H1 (cell line): ENCODE measurements at regions not wholly inside any gene's neighbourhood (a gene's known extent, or its start where the extent isn't known, plus 50 kb on each side); places are given as distances from the start of the nearest gene placed in this dataset.

Experiments used
- CTCF ChIA-PET: fragments of 300-600 bp; sonication (Branson Sonifier 250); formaldehyde crosslinking; loops from one replicate; lab custom pipeline; 2021; ENCODE audit not compliant: partially characterized antibody; lab: Charles Lee
- POLR2A ChIA-PET: fragments of 300-600 bp; sonication (Branson Sonifier 250); formaldehyde crosslinking; loops from one replicate; lab custom pipeline; 2021; ENCODE audit warnings: inconsistent platforms; ENCODE audit not compliant: partially characterized antibody; lab: Charles Lee
- DNase-seq, 2 experiments: peaks; one replicate each; pipeline versions ENCODE4 v3.0.0 to v3.0.0-alpha.2; 2010 to 2022; ENCODE audit warnings: low spot score in 2 of 2, low read depth in 1 of 2, mixed read lengths in 1 of 2
- FAIRE-seq: peaks from 2 replicates; lab custom pipeline; 2011; peaks lifted over from hg19 to GRCh38; lab: Jason Lieb, UNC
- H2AFZ ChIP-seq: 2 replicates; pipeline ENCODE4 v1.8.1; 2012; ENCODE audit warnings: low read length, inconsistent platforms
- H2AK5ac ChIP-seq: 2 replicates; pipeline ENCODE4 v1.6.1; 2013; ENCODE audit warnings: low read depth, low read length
- H2BK120ac ChIP-seq: replicated peaks from 2 replicates; pipeline ENCODE3; 2013; ENCODE audit warnings: low read depth, low read length, inconsistent platforms
- H2BK12ac ChIP-seq: 2 replicates; pipeline ENCODE4 v1.6.1; 2013; ENCODE audit warnings: low read depth, low read length
- H2BK15ac ChIP-seq: 2 replicates; pipeline ENCODE4 v1.6.1; 2013; ENCODE audit warnings: low read length
- H2BK20ac ChIP-seq: 2 replicates; pipeline ENCODE4 v1.6.1; 2013; ENCODE audit warnings: low read length
- H2BK5ac ChIP-seq: 2 replicates; pipeline ENCODE4 v1.6.1; 2013; ENCODE audit warnings: low read depth, low read length
- H3K14ac ChIP-seq: 2 replicates; pipeline ENCODE4 v1.6.1; 2013; ENCODE audit warnings: inconsistent platforms; ENCODE audit not compliant: insufficient read length
- H3K18ac ChIP-seq: 2 replicates; pipeline ENCODE4 v1.6.1; 2013; ENCODE audit warnings: low read length; ENCODE audit errors: extremely low read depth
- H3K23ac ChIP-seq: 2 replicates; pipeline ENCODE4 v1.6.1; 2013; ENCODE audit warnings: inconsistent platforms; ENCODE audit not compliant: insufficient read length
- H3K23me2 ChIP-seq: 2 replicates; pipeline ENCODE4 v1.6.1; 2013; ENCODE audit warnings: low read depth, low read length
- H3K27ac ChIP-seq: 2 replicates; pipeline ENCODE4 v1.6.1; 2011; ENCODE audit warnings: low read depth, low read length, inconsistent platforms
- H3K27me3 ChIP-seq, 4 experiments: replicated peaks in 1 of 4; 1 replicate in 1 of 4; 2 replicates in 3 of 4; pipeline versions ENCODE4 v1.6.1 to v1.8.1; 2011 to 2013; ENCODE audit warnings: low read length in 3 of 4, mild to moderate bottlenecking in 3 of 4, inconsistent platforms in 2 of 4, mixed read lengths in 2 of 4, moderate library complexity in 1 of 4; ENCODE audit not compliant: control insufficient read depth in 3 of 4, insufficient read depth in 3 of 4; ENCODE audit errors: extremely low read depth in 1 of 4
- H3K36me3 ChIP-seq, 4 experiments: 2 replicates each; pipeline versions ENCODE4 v1.6.1 to v1.8.1; 2011 to 2013; ENCODE audit warnings: mild to moderate bottlenecking in 4 of 4, low read length in 3 of 4, moderate library complexity in 2 of 4, control low read depth in 1 of 4, inconsistent platforms in 1 of 4; ENCODE audit not compliant: insufficient read depth in 4 of 4, control insufficient read depth in 2 of 4
- H3K4ac ChIP-seq: replicated peaks from 2 replicates; pipeline ENCODE3; 2013; ENCODE audit warnings: low read length, low read depth, mixed read lengths, inconsistent platforms; ENCODE audit not compliant: insufficient read length
- H3K4me1 ChIP-seq, 4 experiments: replicated peaks in 1 of 4; 1 replicate in 1 of 4; 2 replicates in 3 of 4; pipeline versions ENCODE4 v1.6.1 to v1.8.1; 2011 to 2013; ENCODE audit warnings: low read length in 3 of 4, inconsistent platforms in 2 of 4, mixed read lengths in 1 of 4; ENCODE audit not compliant: insufficient read depth in 4 of 4, control insufficient read depth in 3 of 4
- H3K4me2 ChIP-seq, 2 experiments: 2 replicates each; pipeline versions ENCODE4 v1.6.1 to v1.8.1; 2011 to 2013; ENCODE audit warnings: low read depth in 2 of 2, low read length in 2 of 2, control low read depth in 1 of 2, inconsistent platforms in 1 of 2, mild to moderate bottlenecking in 1 of 2; ENCODE audit not compliant: insufficient read depth in 1 of 2
- H3K4me3 ChIP-seq, 4 experiments: fragments of 200-600, 300-600 bp in 1 of 4; sonication (generic), shearing (Covaris generic), sonication (Bioruptor Twin) in 1 of 4; 2 replicates each; pipeline versions ENCODE4 v1.5.1 to v1.8.1; 2011 to 2016; ENCODE audit warnings: low read length in 4 of 4, low read depth in 3 of 4, control low read depth in 2 of 4, inconsistent platforms in 2 of 4, mild to moderate bottlenecking in 2 of 4, mixed read lengths in 1 of 4, moderate library complexity in 1 of 4; ENCODE audit not compliant: insufficient read depth in 2 of 4; ENCODE audit errors: extremely low read depth in 1 of 4
- H3K56ac ChIP-seq: replicated peaks from 2 replicates; pipeline ENCODE3; 2013; ENCODE audit warnings: low read depth, mild to moderate bottlenecking, mixed read lengths, low read length, inconsistent platforms; ENCODE audit not compliant: insufficient read length
- H3K79me1 ChIP-seq: 2 replicates; pipeline ENCODE4 v1.6.1; 2013; ENCODE audit warnings: low read depth, low read length, control low read depth
- H3K79me2 ChIP-seq, 2 experiments: 2 replicates each; pipeline versions ENCODE4 v1.6.1 to v1.8.1; 2012 to 2013; ENCODE audit warnings: low read length in 2 of 2, mild to moderate bottlenecking in 2 of 2, inconsistent platforms in 1 of 2; ENCODE audit not compliant: insufficient read depth in 2 of 2, control insufficient read depth in 1 of 2
- H3K9ac ChIP-seq, 4 experiments: replicated peaks in 1 of 4; 1 replicate in 1 of 4; 2 replicates in 3 of 4; pipeline versions ENCODE4 v1.6.1 to v1.8.1; 2011 to 2013; ENCODE audit warnings: low read depth in 3 of 4, low read length in 3 of 4, control low read depth in 2 of 4, mild to moderate bottlenecking in 2 of 4, moderate library complexity in 2 of 4, inconsistent platforms in 1 of 4; ENCODE audit errors: extremely low read depth in 1 of 4
- H3K9me3 ChIP-seq, 2 experiments: 2 replicates each; pipeline versions ENCODE4 v1.6.1 to v1.8.1; 2012 to 2013; ENCODE audit warnings: mild to moderate bottlenecking in 2 of 2, moderate library complexity in 2 of 2, control low read depth in 1 of 2, inconsistent platforms in 1 of 2, low read depth in 1 of 2, low read length in 1 of 2, mixed read lengths in 1 of 2; ENCODE audit not compliant: insufficient read depth in 2 of 2
- H4K20me1 ChIP-seq, 2 experiments: replicated peaks in 1 of 2; 2 replicates each; pipeline versions ENCODE3 to v1.8.1; 2011 to 2013; ENCODE audit warnings: inconsistent platforms in 2 of 2, low read length in 2 of 2, mild to moderate bottlenecking in 1 of 2; ENCODE audit not compliant: insufficient read depth in 2 of 2, control insufficient read depth in 1 of 2
- H4K5ac ChIP-seq: 2 replicates; pipeline ENCODE4 v1.6.1; 2013; ENCODE audit warnings: low read length, low read depth, mixed read lengths, inconsistent platforms; ENCODE audit not compliant: insufficient read length
- H4K8ac ChIP-seq: 2 replicates; pipeline ENCODE4 v1.8.0; 2013; ENCODE audit warnings: mild to moderate bottlenecking, moderate library complexity, low read length, inconsistent platforms; ENCODE audit not compliant: insufficient read depth; ENCODE audit errors: extremely low read depth
- H4K91ac ChIP-seq: replicated peaks from 2 replicates; pipeline ENCODE3; 2013; ENCODE audit warnings: low read length, mixed read lengths, inconsistent platforms; ENCODE audit not compliant: insufficient read length
- BCL11A ChIP-seq, 2 experiments: IDR thresholded peaks; one replicate each; pipeline ENCODE4 v1.6.1; 2011; ENCODE audit warnings: low read depth in 2 of 2, low read length in 2 of 2, mild to moderate bottlenecking in 2 of 2
- CEBPB ChIP-seq: IDR thresholded peaks from 2 replicates; pipeline ENCODE4 v1.6.1; 2012; ENCODE audit warnings: low read depth, low read length
- CHD1 ChIP-seq: IDR thresholded peaks from 2 replicates; pipeline ENCODE4 v1.6.1; 2012; ENCODE audit warnings: low read depth, low read length, improper control_type of control experiment
- HDAC2 ChIP-seq, 2 experiments: fragments of 300-600 bp in 1 of 2; sonication (generic) in 1 of 2; IDR thresholded peaks; 2 replicates each; pipeline ENCODE4 v1.6.1; 2011 to 2012; ENCODE audit warnings: low read depth in 2 of 2, low read length in 2 of 2, mild to moderate bottlenecking in 2 of 2, moderate library complexity in 2 of 2, borderline replicate concordance in 1 of 2, inconsistent platforms in 1 of 2
- KDM5A ChIP-seq: fragments of 200-600 bp; IDR thresholded peaks from 2 replicates; pipeline ENCODE4 v1.7.1; 2012; ENCODE audit warnings: mild to moderate bottlenecking, low read length, inconsistent platforms, mixed read lengths
- MAFK ChIP-seq: IDR thresholded peaks from 2 replicates; pipeline ENCODE4 v1.6.1; 2012; ENCODE audit warnings: low read depth, mild to moderate bottlenecking, improper control_type of control experiment, low read length
- RFX5 ChIP-seq: IDR thresholded peaks from 2 replicates; pipeline ENCODE4 v1.6.1; 2011; ENCODE audit warnings: low read depth, low read length, improper control_type of control experiment, borderline replicate concordance
- RXRA ChIP-seq: IDR thresholded peaks from 2 replicates; pipeline ENCODE4 v1.6.1; 2011; ENCODE audit warnings: low read depth, mild to moderate bottlenecking, low read length, moderate library complexity; ENCODE audit not compliant: insufficient read depth
- SAP30 ChIP-seq: fragments of 300-600 bp; sonication (generic); IDR thresholded peaks from 2 replicates; pipeline ENCODE4 v1.7.1; 2012; ENCODE audit warnings: low read length, moderate library complexity, mild to moderate bottlenecking, inconsistent platforms; ENCODE audit not compliant: insufficient read depth, insufficient replicate concordance
- SP1 ChIP-seq: IDR thresholded peaks from 2 replicates; pipeline ENCODE4 v1.6.1; 2011; ENCODE audit warnings: low read depth, low read length
- SRF ChIP-seq: IDR thresholded peaks from 2 replicates; pipeline ENCODE4 v1.6.1; 2011; ENCODE audit warnings: mild to moderate bottlenecking, low read depth, low read length, moderate library complexity
- YY1 ChIP-seq: IDR thresholded peaks from 2 replicates; pipeline ENCODE4 v1.6.1; 2011; ENCODE audit warnings: low read depth, mild to moderate bottlenecking, low read length
- WGBS, 2 experiments: shearing (Covaris generic) in 1 of 2; methylation state at CpG; one replicate each; pipeline versions ENCODE4 v1.1.6 to v1.1.7; 2013 to 2015; ENCODE audit warnings: low lambda C conversion rate in 2 of 2, mixed read lengths in 2 of 2, inconsistent platforms in 1 of 2, low coverage in 1 of 2, missing lambda C conversion rate in 1 of 2; ENCODE audit not compliant: insufficient replicate concordance in 2 of 2, insufficient coverage in 1 of 2, insufficient read length in 1 of 2; ENCODE audit errors: extremely low coverage in 1 of 2, missing lambda C conversion rate in 1 of 2; 5-methylcytosine and 5-hydroxymethylcytosine counted together
- TF ChIP-seq, protein P1 (sequence below): IDR thresholded peaks from 2 replicates; pipeline ENCODE4 v1.6.1; 2011; ENCODE audit warnings: low read depth, mild to moderate bottlenecking, low read length; ENCODE audit not compliant: insufficient read depth

DNA sequence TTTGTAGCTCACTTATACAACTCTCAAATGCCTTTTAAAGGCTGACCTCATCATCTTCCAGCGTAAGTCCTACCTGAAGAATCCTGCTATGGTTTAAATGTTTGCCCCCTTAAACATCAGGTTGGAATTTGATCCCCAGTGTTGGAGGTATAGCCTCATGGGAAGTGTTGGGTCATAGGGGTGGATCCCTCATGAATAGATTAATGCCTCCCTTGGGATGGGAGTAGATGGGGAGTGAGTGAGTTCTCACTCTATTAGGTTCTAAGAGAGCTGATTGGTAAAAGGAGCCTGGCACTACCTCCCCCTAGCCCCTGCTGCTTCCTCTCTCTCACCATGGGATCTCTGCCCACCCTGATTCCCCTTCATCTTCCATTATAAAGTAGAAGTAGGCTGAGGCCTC lies 285.6 kb downstream of the FZD1 start:
- H3K4ac ChIP-seq: no peak overlapping the region
- no peak for DNase-seq
- no peaks in the 10 kb centered on the region for H4K20me1 ChIP-seq
- TF ChIP-seq SRF (no peak), MAFK (no peak), YY1 (no peak), KDM5A (no peak), BCL11A (IDR thresholded peaks at IDR 0.05; ENCODE audit: low read depth in 2 of 2, low read length in 2 of 2) (no peak), RXRA (no peak), CHD1 (no peak), RFX5 (no peak), SP1 (no peak), SAP30 (no peak), CEBPB (no peak), HDAC2 (IDR thresholded peaks at IDR 0.05; ENCODE audit: borderline replicate concordance in 1 of 2, low read depth in 2 of 2, low read length in 2 of 2) (no peak)
- TF ChIP-seq, protein P1, sequence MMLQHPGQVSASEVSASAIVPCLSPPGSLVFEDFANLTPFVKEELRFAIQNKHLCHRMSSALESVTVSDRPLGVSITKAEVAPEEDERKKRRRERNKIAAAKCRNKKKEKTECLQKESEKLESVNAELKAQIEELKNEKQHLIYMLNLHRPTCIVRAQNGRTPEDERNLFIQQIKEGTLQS: no peak
- no peaks in the 10 kb centered on the region for H3K79me1 ChIP-seq
- H2BK120ac ChIP-seq: no peak overlapping the region
- H4K8ac ChIP-seq: no peak overlapping the region
- no peak overlapping the region for H4K91ac ChIP-seq
- POLR2A ChIA-PET: no interaction called here
- H3K23ac ChIP-seq: no peak overlapping the region
- no peak overlapping the region for H3K9ac ChIP-seq
- peaks cover 0 to 2% (median 1%) of the 10 kb centered on the region in 4 experiments; a peak in 3 of 7 replicates for H3K4me1 ChIP-seq
- no peak overlapping the region for H3K4me2 ChIP-seq
- no peaks in the 10 kb centered on the region for H3K23me2 ChIP-seq
- no peak overlapping the region for H3K27ac ChIP-seq
- H3K36me3 ChIP-seq: no peaks in the 10 kb centered on the region
- no peaks in the 10 kb centered on the region for H3K27me3 ChIP-seq
- no peak overlapping the region for H4K5ac ChIP-seq
- no peaks in the 10 kb centered on the region for H3K9me3 ChIP-seq
- CTCF ChIA-PET: no interaction called here
- H3K56ac ChIP-seq: no peak overlapping the region
- 77% methylated on average over 1 of the region's 1 CpG; no CpG with 5 or more reads in 1 of the 2 experiments for WGBS, 2 experiments
- no peak overlapping the region for H2BK15ac ChIP-seq
- H3K4me3 ChIP-seq: no peak overlapping the region
- H2AFZ ChIP-seq: no peak overlapping the region
- no peak overlapping the region for H2AK5ac ChIP-seq
- H2BK5ac ChIP-seq: no peak overlapping the region
- no peak overlapping the region for H3K18ac ChIP-seq
- no peak overlapping the region for H2BK12ac ChIP-seq
- H3K79me2 ChIP-seq: no peaks in the 10 kb centered on the region
- no peak for FAIRE-seq
- no peak overlapping the region for H3K14ac ChIP-seq
- no peak overlapping the region for H2BK20ac ChIP-seq
